ENCODE measurements at regions not wholly inside any gene's neighbourhood (a gene's known extent, or its start where the extent isn't known, plus 50 kb on each side); places are given as distances from the start of the nearest gene placed in this dataset.
A peak's percentile ranks its signal among the peaks of the same experiment; 100 is the strongest.

DNA sequence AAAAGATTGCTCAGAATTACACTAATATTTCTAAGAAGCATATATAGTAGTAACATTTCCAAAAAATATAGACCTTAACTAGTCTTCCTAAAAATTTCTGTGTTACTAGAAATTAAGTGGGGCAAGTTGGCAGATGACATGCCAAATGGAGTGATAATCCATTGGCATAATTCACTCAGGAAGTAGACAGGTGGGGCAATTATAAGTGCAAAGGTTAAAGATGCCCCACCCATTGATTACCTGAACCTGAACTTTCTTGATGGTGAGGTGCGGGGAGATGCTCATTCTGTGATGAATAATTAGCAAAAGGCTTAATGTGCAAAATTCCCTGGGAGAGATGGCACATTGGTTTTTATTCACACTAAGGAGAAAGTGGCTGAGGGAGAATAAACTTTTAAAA lies 145.8 kb upstream of the RASGEF1B start:
- H3K4me3 Mint-ChIP-seq, result no peak overlapping the region
- DNase-seq (ENCODE audit: low spot score in 2 of 2), result no peak
- H3K9me3 Mint-ChIP-seq, result no peaks in the 10 kb centered on the region
- H3K4me1 Mint-ChIP-seq, result no peaks in the 10 kb centered on the region
- H3K36me3 Mint-ChIP-seq, result no peaks in the 10 kb centered on the region
- ATAC-seq, result no peak
- H3K27ac Mint-ChIP-seq, result no peak overlapping the region

DNA sequence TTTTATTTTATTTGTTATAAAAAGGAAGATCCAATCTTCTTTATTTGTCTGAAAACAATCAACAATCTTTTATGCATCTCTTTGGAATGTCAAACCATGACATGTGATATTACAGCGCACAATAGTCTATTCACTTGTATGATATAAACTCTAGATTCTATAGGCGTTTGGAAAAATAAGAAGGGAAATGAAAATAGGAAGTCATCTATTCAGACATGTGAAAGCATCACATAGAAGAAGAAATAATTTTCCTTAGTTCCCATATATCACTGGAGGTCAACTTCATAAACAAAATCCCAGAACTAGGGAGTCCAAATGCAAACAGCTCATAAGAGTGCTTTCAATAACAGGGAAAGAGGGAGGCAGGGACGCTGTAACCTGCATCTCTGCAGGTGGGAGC lies 139.5 kb upstream of the RASGEF1B start:
- no peak overlapping the region for H3K27ac Mint-ChIP-seq
- H3K4me3 Mint-ChIP-seq, result no peak overlapping the region

DNA sequence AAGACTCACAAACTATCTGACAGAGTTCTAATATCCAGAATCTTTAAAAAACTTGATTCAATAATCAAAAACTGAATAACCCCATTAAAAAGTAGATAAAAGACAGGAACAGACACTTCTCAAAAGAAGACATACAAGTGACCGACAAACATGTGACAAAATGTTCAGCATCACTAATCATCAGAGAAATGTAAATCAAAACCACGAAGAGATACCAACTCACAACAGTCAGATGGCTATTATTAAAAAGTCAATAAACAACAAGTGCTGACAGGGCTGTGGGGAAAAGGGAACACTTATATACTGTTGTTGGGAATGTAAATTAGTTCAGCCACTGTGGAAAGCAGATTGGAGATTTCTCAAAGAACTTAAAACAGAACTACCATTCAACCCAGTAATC lies 138.1 kb upstream of the RASGEF1B start:
- no peak overlapping the region for H3K4me3 Mint-ChIP-seq
- no peaks in the 10 kb centered on the region for H3K9me3 Mint-ChIP-seq
- DNase-seq (ENCODE audit: low spot score in 2 of 2) (no peak), ATAC-seq (no peak)
- H3K27ac Mint-ChIP-seq, result no peak overlapping the region
- no peaks in the 10 kb centered on the region for H3K4me1 Mint-ChIP-seq
- H3K36me3 Mint-ChIP-seq, result no peaks in the 10 kb centered on the region

More for the DNA sequence above, 139.5 kb upstream of the RASGEF1B start:
- Mint-ChIP-seq H3K36me3 (no peaks in the 10 kb centered on the region), H3K4me1 (no peaks in the 10 kb centered on the region), H3K9me3 (no peaks in the 10 kb centered on the region)
- ATAC-seq, result no peak
- no peak for DNase-seq (ENCODE audit: low spot score in 2 of 2)

DNA sequence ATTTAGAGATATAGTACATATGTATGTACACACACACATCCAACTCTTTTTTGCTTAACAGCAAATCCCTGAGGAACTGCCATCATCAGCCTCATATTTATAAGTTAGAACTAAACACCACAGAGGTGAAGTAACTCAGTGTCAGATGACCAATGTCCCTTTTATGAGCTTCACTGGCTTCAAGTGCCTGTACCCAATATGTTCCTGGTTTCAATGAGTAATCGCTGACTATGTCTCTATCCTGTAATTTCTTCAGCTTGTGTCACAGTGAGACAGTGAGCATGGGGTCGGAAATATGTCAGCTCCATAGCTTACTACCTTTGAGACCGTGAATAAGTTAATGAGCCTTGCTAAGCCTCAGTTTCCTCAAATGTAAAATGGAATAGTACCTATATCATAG lies 136.2 kb upstream of the RASGEF1B start:
- ATAC-seq (peak; percentile 66), DNase-seq (ENCODE audit: low spot score in 2 of 2) (no peak)
- Mint-ChIP-seq H3K4me1 (no peaks in the 10 kb centered on the region), H3K9me3 (no peaks in the 10 kb centered on the region), H3K4me3 (no peak overlapping the region), H3K27ac (no peak overlapping the region), H3K36me3 (no peaks in the 10 kb centered on the region)

DNA sequence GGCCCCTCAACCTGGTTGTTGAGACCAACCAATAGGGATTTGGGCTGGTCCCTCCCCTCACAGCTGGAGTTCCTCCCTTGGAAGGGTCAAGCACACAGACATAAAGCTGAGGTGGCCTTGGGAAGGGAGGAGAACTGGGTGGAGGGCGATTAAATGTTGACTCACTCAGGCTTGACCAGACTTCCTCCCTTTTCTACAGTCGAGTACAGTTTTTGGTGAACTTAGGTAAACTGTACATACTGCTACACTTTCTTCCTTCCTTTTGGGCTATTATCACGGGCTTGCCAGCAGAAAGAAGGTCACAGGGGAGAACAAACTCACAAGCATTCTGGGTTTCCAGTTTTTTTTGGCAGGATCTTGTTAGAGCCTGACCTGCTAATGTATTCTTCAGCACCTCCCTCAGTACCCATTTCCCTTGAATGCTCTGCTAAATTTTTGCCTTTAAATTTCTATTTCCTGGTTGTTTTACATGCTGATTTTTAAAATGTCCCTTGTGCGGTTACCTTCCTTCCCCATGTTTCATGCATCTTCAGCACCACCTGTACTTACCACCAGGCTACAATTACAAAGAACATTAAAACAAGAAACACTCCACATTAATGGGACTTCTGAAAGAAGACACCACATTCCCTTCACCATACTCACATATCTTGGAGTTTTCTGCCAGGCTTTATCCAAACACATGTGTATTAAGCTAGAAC lies 135.2 kb upstream of the RASGEF1B start:
- Mint-ChIP-seq H3K4me3 (no peak overlapping the region), H3K9me3 (no peaks in the 10 kb centered on the region), H3K4me1 (no peaks in the 10 kb centered on the region), H3K27ac (no peak overlapping the region), H3K36me3 (no peaks in the 10 kb centered on the region)
- ATAC-seq, result no peak
- no peak for DNase-seq (ENCODE audit: low spot score in 2 of 2)

DNA sequence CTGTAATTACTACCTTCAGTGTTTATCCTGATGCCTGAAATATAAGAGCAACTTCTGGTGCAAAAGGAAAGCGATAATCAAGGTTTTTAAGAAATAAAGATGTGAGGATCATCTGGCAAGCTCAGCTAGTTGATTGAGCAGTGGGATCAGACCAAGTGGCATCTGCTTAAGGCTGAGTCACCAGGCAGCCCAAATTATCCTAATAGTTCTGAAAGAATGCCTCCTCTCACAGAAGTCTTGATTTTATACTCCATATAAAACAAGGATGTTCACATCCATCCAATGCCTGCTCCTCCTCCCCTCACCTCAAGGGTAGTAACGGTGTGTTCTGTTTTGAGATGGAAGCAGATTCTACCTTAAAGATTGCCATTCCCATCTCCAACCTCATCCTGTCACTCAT lies 134.5 kb upstream of the RASGEF1B start:
- no peaks in the 10 kb centered on the region for H3K36me3 Mint-ChIP-seq
- H3K27ac Mint-ChIP-seq, result no peak overlapping the region
- no peaks in the 10 kb centered on the region for H3K9me3 Mint-ChIP-seq
- H3K4me1 Mint-ChIP-seq, result no peaks in the 10 kb centered on the region
- no peak overlapping the region for H3K4me3 Mint-ChIP-seq
- no peak for DNase-seq (ENCODE audit: low spot score in 2 of 2)
- ATAC-seq, result no peak

DNA sequence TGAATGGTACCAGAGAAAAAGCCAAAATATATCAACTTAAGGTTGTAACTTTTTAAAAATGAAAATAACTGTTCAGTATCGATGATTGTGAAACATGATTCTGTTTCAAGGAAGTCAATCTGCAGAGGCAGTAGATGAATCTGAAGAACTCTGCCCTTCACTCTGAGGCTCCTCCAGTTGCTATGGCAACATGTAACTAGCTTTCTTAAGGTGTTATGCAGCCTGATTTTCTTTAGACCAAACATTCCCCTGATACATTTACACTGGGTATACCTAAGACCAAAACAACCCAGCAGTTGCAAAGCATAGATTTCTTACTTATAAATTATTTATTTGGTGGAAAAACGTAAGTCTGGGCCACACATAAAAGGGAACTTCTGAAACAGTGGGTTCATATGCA lies 133.6 kb upstream of the RASGEF1B start:
- ATAC-seq (no peak), DNase-seq (ENCODE audit: low spot score in 2 of 2) (no peak)
- no peak overlapping the region for H3K27ac Mint-ChIP-seq
- H3K4me3 Mint-ChIP-seq, result no peak overlapping the region
- no peaks in the 10 kb centered on the region for H3K9me3 Mint-ChIP-seq
- no peaks in the 10 kb centered on the region for H3K36me3 Mint-ChIP-seq
- H3K4me1 Mint-ChIP-seq, result no peaks in the 10 kb centered on the region

DNA sequence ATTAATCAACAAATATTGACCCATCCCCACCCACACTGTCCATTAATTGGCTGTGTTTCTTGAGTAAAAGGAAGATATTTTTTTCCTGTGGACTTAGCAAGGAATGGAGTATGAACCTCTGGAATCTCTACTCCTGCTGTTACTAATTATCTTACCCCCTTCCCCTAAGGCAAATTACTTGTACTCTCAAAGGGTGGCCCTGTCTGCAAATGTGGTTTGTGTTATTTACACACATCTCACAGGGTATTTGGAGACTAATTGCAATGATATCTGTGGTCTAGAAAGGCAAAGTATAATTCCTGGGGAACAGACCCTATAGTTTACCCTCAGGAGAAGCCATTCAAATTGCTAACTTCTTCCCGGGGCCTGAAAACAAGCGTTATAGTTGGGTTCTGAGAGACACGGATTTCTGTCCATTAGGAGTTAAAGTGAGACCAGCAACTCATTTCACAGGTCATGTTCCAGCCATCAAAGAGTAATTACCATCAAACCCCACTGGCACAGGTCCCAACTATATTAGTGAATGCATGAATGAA lies 133.0 kb upstream of the RASGEF1B start:
- no peaks in the 10 kb centered on the region for H3K9me3 Mint-ChIP-seq
- no peak overlapping the region for H3K27ac Mint-ChIP-seq
- DNase-seq (ENCODE audit: low spot score in 2 of 2) (no peak), ATAC-seq (no peak)
- H3K4me1 Mint-ChIP-seq, result no peaks in the 10 kb centered on the region
- no peak overlapping the region for H3K4me3 Mint-ChIP-seq
- H3K36me3 Mint-ChIP-seq, result no peaks in the 10 kb centered on the region

DNA sequence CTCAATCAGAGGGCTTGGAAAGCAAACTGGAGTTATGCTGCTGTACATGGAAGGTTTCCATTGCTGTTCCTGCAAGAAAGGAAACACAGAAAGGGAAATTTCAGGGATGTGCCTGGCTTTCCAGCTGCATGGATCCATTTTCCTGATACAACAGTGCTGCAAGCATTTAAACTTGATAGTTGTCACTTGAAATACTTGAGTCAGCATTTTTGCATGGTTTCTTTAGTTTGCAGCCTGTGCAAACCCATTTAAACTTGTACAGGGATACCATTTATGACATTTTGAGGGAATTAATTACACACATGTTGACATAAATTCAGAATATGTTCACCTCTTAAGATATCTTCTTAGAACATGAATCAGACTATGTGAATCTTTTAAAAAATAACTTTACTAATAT lies 131.1 kb upstream of the RASGEF1B start:
- ATAC-seq (no peak), DNase-seq (ENCODE audit: low spot score in 2 of 2) (no peak)
- H3K4me1 Mint-ChIP-seq, result no peaks in the 10 kb centered on the region
- H3K4me3 Mint-ChIP-seq, result no peak overlapping the region
- H3K9me3 Mint-ChIP-seq, result no peaks in the 10 kb centered on the region
- H3K36me3 Mint-ChIP-seq, result no peaks in the 10 kb centered on the region
- no peak overlapping the region for H3K27ac Mint-ChIP-seq

DNA sequence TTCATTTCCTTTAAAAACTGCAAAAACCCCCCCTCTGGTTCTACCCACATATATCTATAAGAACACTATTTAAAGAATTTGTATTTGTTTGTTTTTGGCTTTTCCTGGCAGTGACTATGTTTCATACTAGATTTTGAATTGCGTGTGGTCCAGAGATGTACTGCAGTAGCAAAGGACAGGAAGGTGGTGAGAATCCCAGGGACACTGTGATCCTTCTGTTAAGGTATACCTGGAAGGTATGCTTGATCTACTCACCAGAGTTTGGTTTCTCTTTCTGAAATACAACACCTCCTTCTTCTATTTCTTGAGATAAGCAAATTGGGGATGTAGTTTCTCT lies 129.6 kb upstream of the RASGEF1B start:
- Mint-ChIP-seq H3K4me3 (no peak overlapping the region), H3K36me3 (no peaks in the 10 kb centered on the region), H3K9me3 (no peaks in the 10 kb centered on the region), H3K4me1 (no peaks in the 10 kb centered on the region), H3K27ac (no peak overlapping the region)
- DNase-seq (ENCODE audit: low spot score in 2 of 2) (no peak), ATAC-seq (no peak)

DNA sequence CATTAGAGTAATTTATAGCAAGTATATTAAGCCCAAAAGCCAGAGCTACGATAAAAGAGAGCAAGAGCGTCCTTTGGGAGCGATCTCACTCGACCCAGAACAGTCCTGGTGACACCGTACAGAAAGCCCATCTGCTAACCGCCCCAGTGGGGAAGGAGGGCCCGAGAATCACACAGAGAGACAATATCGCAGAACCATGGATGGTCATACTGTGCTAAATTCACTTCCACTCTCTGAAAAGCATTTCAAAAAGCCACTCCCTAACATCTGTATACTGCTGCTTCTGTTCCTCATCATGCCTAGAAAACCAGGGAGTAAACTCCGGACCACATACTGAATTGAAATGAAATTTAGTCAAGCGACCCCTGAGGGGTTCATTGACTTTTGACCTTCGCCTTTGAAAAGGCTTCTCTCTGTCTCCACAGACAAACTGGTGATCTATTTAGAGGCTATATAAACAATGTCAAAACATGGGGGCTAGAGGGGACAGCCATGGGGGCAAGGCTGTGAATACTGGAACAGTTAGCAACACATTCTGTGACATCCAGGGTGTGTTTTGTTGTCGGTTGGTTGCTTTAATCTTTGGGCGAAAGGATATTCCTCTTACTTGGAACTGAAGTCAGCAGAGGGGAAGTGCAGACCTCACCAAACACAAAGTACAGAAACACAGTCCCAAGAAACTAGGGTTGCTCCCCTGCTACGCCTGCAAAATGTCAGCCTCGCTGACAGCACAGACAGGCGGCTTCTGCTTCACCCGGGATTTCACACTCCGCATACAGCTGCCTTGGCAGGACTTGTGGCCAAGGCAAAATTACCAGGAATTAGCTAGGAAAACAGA lies 129.0 kb upstream of the RASGEF1B start:
- Mint-ChIP-seq H3K4me1 (no peaks in the 10 kb centered on the region), H3K4me3 (no peak overlapping the region), H3K36me3 (no peaks in the 10 kb centered on the region), H3K9me3 (no peaks in the 10 kb centered on the region), H3K27ac (no peak overlapping the region)
- no peak for DNase-seq (ENCODE audit: low spot score in 2 of 2)
- ATAC-seq, result no peak

DNA sequence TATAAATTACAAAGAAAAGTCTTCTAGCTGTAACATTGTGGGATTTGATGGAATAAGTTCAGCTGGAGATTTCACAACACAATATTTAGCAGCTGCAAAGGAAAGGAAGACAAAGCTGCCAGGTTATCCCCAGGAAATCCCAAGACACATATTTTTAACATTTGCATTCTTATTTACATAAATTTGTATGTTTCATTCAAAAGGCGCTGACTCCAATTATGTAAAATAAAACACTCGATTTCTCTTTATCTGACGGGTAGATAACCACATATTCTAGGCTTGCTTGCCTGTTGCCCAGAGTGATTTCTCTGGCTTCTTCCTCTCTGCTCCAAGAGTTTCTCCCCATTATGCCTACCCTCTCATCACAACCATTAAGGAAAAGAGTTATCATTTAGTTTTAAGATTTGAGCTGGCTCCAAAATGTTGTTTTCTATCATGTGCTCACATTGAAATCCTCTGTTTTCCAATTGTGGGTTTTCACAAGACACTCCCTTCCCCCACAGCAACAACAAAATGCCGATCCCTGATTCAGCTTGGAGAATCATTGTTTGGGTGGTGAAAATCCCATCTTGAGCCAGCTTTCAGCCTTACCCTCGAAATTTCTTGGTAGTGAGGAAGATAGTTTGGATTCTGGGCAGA lies 128.2 kb upstream of the RASGEF1B start:
- no peak for ATAC-seq
- Mint-ChIP-seq H3K4me3 (no peak overlapping the region), H3K9me3 (no peaks in the 10 kb centered on the region), H3K4me1 (no peaks in the 10 kb centered on the region), H3K36me3 (no peaks in the 10 kb centered on the region), H3K27ac (no peak overlapping the region)
- DNase-seq (ENCODE audit: low spot score in 2 of 2), result no peak

DNA sequence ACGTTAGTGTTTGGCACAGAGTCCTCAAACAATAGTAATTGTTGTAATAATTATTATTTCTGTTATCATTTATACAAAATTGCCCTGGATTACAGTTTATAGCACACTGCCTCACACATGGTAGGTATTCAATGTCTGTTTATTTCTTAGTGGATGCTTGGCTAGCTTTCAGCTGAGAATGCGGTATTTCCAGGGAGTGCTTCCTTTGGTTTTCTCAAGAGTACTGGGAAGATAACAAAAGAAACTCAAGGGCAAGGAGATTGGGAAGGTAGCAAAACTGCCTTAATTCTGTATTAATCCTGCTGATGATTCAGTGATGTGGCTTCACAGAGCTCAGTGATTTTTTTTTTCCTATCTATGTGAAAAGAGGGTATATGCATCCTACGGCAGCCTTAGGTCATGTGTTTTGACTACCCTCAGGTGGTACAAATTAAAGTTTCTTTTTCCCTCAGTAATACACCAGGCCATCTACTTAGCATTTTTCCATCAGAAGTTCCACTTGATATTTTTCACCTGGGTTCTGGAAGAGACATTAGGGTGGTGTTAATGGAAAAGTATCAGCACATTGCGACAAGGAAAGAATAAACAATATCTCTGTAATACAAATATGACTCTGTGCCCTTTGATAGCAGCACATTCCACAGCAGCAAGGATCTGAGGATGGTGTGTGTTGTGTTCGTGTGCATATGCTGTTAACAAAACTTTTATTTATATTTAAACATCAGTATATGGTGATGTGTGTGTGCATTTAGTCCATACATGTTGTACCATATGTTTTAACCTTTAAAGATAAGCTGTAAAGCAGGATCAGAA lies 124.3 kb upstream of the RASGEF1B start:
- no peaks in the 10 kb centered on the region for H3K9me3 Mint-ChIP-seq
- no peak overlapping the region for H3K27ac Mint-ChIP-seq
- H3K36me3 Mint-ChIP-seq, result no peaks in the 10 kb centered on the region
- H3K4me3 Mint-ChIP-seq, result no peak overlapping the region
- no peaks in the 10 kb centered on the region for H3K4me1 Mint-ChIP-seq
- ATAC-seq (peak; percentile 37), DNase-seq (ENCODE audit: low spot score in 2 of 2) (no peak)

DNA sequence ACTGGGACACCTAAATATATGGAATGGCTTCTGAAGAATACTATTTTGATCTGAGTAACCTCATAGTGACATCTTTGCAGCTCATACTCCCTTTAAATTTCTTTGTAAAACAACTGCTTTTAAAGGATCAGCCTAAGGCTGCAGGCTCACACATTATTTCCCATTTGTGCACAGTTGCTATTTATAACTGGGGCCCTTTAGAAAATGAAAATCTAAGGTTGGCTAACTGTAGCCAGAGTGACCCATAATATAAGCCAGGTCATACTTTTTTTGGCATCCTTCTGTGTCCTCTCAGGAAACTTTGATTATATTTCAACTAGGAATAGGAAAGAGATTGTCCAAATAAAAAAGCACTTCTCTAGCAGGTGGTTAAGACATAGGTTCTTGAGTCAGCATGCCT lies 123.6 kb upstream of the RASGEF1B start:
- no peaks in the 10 kb centered on the region for H3K9me3 Mint-ChIP-seq
- DNase-seq (ENCODE audit: low spot score in 2 of 2), result no peak
- no peaks in the 10 kb centered on the region for H3K36me3 Mint-ChIP-seq
- no peak for ATAC-seq
- no peaks in the 10 kb centered on the region for H3K4me1 Mint-ChIP-seq
- no peak overlapping the region for H3K4me3 Mint-ChIP-seq
- no peak overlapping the region for H3K27ac Mint-ChIP-seq

DNA sequence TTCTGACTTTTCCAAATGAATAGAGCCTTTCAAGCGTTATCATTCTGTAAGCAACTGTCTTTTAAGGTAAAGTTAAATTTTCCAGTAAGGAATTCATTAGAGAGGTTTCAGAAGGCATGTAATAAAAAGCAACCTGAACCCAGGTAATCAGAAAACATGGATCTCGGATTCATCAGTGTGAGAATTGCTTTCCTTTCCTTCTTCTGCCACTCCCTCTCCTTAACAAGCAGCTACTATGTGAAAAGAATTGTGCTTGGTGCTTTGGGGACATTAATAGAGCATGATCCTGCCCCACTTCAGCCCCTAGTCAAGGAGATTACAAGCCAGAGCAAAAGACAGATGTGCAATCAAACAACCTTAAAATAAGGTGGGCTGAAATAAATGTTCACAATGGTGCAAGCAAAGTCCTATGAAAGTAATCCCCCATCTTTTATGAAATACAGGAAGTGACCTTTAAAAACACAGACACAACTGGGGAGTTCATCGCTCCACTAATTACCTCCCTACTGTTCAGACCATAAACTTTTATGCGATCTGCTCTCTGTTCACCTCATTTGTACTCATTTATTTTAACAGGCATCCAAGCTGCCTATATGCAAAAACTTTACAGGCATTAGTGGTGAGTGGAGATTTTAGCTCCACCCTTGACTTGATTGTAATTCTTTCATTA lies 122.9 kb upstream of the RASGEF1B start:
- DNase-seq (ENCODE audit: low spot score in 2 of 2) (no peak), ATAC-seq (no peak)
- no peak overlapping the region for H3K4me3 Mint-ChIP-seq
- H3K36me3 Mint-ChIP-seq, result no peaks in the 10 kb centered on the region
- no peaks in the 10 kb centered on the region for H3K9me3 Mint-ChIP-seq
- no peak overlapping the region for H3K27ac Mint-ChIP-seq
- peaks cover 5% of the 10 kb centered on the region for H3K4me1 Mint-ChIP-seq
